ENCODE measurements at regions not wholly inside any gene's neighbourhood (a gene's known extent, or its start where the extent isn't known, plus 50 kb on each side); places are given as distances from the start of the nearest gene placed in this dataset.

DNA sequence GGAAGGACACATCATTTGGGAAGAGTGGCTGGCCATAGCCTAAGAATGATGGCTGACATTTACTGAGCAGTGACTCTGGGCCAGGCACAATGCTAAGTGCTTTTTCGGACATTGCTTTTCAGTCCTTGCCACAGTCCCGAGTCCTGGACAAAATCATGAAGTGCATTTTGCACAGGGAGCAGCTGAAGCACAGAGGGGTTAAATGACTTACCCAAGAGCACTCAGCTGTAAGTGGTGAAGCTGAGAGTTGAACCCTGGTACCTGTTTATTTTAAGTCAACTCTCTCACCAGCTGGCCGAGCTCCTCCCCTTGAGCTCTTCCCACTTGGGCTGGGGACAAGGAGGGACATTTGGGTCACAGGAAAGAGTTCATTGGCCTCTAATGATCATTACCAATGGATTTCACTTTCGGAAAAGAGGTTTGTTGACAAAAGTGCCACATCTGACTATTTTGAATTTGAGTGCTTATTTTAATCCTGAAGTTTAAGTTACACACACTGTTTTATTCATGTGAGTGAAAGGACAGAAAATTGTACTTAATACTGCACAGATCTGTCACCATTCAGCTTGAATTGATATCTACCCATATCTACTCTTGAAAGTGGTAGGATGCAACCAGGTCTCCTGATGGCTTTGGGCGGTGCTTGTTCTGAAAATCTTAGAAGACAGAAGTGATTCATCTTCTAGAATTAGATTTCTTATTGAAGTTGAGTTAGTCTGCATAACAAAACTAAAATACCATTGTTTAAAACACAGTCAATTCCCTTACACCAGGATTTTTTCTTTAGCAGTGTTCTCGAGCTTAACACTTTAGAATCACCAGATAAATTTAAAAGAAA, 368.7 kb upstream of the PROK2 start:
- WGBS, result 78% methylated on average over 6 of the region's 6 CpGs
- DNase-seq (ENCODE audit: extremely low spot score), result no peak
- Histone ChIP-seq H3K27me3 (no peaks in the 10 kb centered on the region), H3K27ac (replicated peaks in 1 of 4) (peak overlapping the region; percentile 64 to 72 (median 66)), H3K4me3 (peak overlapping the region in 1 of 4 donors; percentile 45), H3K4me1 (peaks cover 12 to 44% (median 36%) of the 10 kb centered on the region in 4 donors), H3K9me3 (no peaks in the 10 kb centered on the region), H3K36me3 (no peaks in the 10 kb centered on the region)
- TF ChIP-seq POLR2AphosphoS5 (IDR thresholded peaks at IDR 0.05) (no peak), EP300 (IDR thresholded peaks at IDR 0.05) (no peak), POLR2A (IDR thresholded peaks at IDR 0.05; ENCODE audit: low read depth) (no peak)
- TF ChIP-seq, protein P1, sequence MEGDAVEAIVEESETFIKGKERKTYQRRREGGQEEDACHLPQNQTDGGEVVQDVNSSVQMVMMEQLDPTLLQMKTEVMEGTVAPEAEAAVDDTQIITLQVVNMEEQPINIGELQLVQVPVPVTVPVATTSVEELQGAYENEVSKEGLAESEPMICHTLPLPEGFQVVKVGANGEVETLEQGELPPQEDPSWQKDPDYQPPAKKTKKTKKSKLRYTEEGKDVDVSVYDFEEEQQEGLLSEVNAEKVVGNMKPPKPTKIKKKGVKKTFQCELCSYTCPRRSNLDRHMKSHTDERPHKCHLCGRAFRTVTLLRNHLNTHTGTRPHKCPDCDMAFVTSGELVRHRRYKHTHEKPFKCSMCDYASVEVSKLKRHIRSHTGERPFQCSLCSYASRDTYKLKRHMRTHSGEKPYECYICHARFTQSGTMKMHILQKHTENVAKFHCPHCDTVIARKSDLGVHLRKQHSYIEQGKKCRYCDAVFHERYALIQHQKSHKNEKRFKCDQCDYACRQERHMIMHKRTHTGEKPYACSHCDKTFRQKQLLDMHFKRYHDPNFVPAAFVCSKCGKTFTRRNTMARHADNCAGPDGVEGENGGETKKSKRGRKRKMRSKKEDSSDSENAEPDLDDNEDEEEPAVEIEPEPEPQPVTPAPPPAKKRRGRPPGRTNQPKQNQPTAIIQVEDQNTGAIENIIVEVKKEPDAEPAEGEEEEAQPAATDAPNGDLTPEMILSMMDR (IDR thresholded peaks at IDR 0.05), result no peak
- intact Hi-C loops (cut with DNase I), result no loop called here

DNA sequence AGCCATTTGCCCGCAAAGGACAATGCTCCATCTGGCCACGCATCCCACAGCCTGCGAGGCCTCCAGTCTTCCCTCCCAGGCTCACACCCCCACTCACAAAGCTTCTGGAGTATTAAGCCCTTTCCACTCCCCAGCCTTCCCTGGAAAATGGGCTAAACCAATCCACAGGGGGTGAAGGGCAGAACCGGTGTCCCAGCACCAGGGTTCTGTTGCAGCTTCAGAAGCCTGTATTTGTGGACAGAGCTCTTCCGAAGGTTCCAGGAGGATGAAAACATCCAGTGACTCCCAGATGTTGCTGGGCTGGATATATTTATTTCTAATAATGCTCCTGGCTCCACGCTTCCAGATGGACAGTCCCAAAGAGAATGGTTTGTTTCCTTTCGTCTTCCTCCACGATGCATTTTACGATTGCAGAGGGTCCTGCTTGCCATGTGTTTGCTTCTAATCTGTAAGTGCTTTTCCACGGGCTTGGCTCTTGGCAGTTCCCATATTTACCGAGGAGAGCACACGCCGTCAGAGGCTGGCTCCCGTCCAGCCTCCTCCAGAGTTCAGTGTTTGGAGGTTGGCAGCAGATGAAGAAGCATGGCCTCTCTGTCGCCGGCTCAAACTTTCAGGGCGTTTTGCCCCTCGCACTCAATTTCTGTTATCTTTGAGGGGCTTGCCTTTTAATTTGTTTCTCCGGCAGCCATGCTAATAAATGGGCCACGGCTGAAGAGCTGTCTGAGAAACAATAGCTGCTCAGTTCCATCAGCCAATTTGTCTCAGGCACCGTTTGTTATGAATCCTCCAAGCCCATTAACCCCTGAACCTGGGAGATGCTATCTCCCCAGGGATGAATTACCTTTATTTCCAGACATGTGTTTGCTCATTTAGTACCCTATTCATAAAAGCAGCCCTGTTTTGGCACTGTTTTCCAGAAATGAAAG, 367.9 kb upstream of the PROK2 start:
- peak overlapping the region; percentile 32 to 51 (median 43) for H3K4me3 ChIP-seq
- no peak for TF ChIP-seq EP300 (IDR thresholded peaks at IDR 0.05)
- TF ChIP-seq POLR2AphosphoS5 (IDR thresholded peaks at IDR 0.05), result peak in 1 of 2 donors; percentile 62
- no peak for DNase-seq (ENCODE audit: extremely low spot score)
- intact Hi-C loops (cut with DNase I), result no loop called here
- 13% methylated on average over 21 of the region's 21 CpGs for whole genome bisulfite sequencing
- H3K36me3 ChIP-seq, result no peaks in the 10 kb centered on the region
- H3K27ac ChIP-seq (replicated peaks in 1 of 4), result peak overlapping the region; percentile 64 to 72 (median 66)
- H3K4me1 ChIP-seq, result peaks cover 12 to 44% (median 36%) of the 10 kb centered on the region in 4 donors
- no peaks in the 10 kb centered on the region for H3K27me3 ChIP-seq
- H3K9me3 ChIP-seq, result no peaks in the 10 kb centered on the region

DNA sequence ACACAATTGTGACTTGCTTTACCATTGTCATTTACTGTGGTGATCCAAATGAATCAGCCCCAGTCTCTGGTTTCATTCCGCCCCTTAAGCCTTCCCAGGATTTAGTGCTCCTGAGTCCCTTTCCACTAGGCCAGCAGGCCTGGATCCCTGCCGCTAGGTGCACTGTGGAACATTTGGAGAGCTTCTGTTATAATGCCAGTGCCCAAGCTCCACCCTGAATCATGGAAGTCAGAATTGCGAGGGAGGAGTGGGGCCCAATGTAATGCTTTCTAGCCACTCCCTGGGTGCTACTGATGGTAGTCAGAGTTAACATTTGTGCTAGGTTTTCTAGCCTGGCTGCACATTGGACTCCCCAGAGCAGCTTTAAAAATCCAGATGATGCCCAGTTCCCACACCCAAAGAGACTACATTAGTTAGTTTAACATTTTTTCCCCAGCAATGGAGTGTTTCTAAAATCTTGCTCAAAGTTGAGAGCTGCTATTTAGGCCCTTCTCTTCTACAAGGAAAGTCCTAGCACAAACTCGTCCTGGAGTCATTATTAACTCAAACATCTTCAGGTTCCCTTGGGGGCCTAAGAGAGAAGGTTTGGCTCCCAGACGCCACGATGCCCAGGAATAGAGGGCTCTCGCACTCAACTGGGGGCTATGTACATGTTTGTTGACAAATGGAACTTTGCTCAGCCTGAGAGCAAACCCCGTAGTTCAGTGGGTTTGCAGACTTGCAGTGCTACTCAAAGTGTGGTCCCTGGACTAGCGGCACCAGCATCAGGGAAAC, 366.7 kb upstream of the PROK2 start:
- H3K27ac ChIP-seq (replicated peaks in 1 of 4), result no peak overlapping the region
- H3K9me3 ChIP-seq, result no peaks in the 10 kb centered on the region
- H3K4me3 ChIP-seq, result no peak overlapping the region
- peaks cover 12 to 44% (median 36%) of the 10 kb centered on the region in 4 donors for H3K4me1 ChIP-seq
- no peaks in the 10 kb centered on the region for H3K36me3 ChIP-seq
- TF ChIP-seq EP300 (IDR thresholded peaks at IDR 0.05), result no peak
- TF ChIP-seq POLR2AphosphoS5 (IDR thresholded peaks at IDR 0.05), result no peak
- intact Hi-C loops (cut with DNase I), result no loop called here
- 95% methylated on average over 9 of the region's 9 CpGs for WGBS
- H3K27me3 ChIP-seq, result no peaks in the 10 kb centered on the region
- DNase-seq (ENCODE audit: extremely low spot score), result no peak

DNA sequence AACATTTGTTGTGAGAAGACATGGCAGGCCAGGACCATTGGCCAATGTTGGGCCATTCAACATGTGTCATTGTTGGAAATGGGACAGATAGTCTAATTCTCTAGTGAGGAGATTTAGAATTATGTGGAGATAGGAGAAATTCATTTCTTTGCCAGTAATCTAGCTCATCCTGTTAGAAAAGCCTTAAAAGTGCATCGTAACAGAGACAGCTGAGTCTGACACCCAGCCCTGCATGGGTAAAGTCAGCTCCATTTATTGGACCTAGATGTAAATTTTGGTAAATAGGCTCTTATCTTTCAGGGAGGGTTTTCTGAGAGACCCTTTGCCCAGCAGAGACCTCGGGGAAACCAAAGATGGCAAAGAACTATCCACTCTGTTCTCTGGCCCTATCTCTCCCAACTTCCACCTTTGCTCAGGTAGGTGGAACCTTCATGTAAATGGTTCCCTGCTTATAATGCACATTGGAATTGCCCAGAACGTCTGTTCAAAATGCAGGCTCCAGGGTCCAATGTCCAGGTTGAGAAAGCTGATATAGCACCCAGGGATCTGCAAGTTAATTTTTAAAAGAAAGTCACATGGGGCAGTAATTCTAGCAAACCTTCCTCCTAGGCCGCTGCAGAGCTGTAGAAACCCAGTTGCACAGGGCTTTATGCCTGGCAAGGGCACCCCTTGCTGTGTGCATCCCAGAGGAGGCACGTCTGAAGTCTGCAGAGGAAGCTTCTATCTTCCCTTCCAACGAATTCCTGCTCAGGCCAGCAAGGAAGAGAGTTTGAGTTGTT, 365.9 kb upstream of the PROK2 start:
- no peaks in the 10 kb centered on the region for H3K27me3 ChIP-seq
- H3K4me1 ChIP-seq, result peaks cover 12 to 40% (median 32%) of the 10 kb centered on the region in 4 donors
- intact Hi-C loops (cut with DNase I), result no loop called here
- H3K4me3 ChIP-seq, result no peak overlapping the region
- no peak for DNase-seq (ENCODE audit: extremely low spot score)
- 96% methylated on average over 6 of the region's 6 CpGs for WGBS
- H3K9me3 ChIP-seq, result no peaks in the 10 kb centered on the region
- H3K36me3 ChIP-seq, result no peaks in the 10 kb centered on the region
- H3K27ac ChIP-seq (replicated peaks in 1 of 4), result no peak overlapping the region
- no peak for TF ChIP-seq POLR2AphosphoS5 (IDR thresholded peaks at IDR 0.05)
- TF ChIP-seq, protein P1 (IDR thresholded peaks at IDR 0.05), result no peak
- TF ChIP-seq POLR2A (IDR thresholded peaks at IDR 0.05; ENCODE audit: low read depth), result no peak
- TF ChIP-seq EP300 (IDR thresholded peaks at IDR 0.05), result no peak

Measured in esophagus muscularis mucosa (tissue), 4 donors.